Liver (tissue), 3 donors: ENCODE measurements at regions not wholly inside any gene's neighbourhood (a gene's known extent, or its start where the extent isn't known, plus 50 kb on each side); places are given as distances from the start of the nearest gene placed in this dataset.

Experiments
- FOXA2 ChIP-seq: IDR thresholded peaks from 2 replicates; pipeline ENCODE4 v1.6.1; 2016; ENCODE audit warnings: antibody characterized with exemption
- JUND ChIP-seq, 2 donors: IDR thresholded peaks; 2 replicates each; pipeline ENCODE4 v1.6.1; 2016; ENCODE audit warnings: antibody characterized with exemption in 2 of 2
- RAD21 ChIP-seq, 2 donors: IDR thresholded peaks; 2 replicates each; pipeline ENCODE4 v1.6.1; 2016; ENCODE audit warnings: antibody characterized with exemption in 2 of 2, mild to moderate bottlenecking in 2 of 2
- TAF1 ChIP-seq: conservative IDR thresholded peaks from 2 replicates; pipeline ENCODE4 v1.6.1; 2016; ENCODE audit warnings: antibody characterized with exemption, mild to moderate bottlenecking
- YY1 ChIP-seq: IDR thresholded peaks from 2 replicates; pipeline ENCODE4 v1.6.1; 2016; ENCODE audit warnings: antibody characterized with exemption, mild to moderate bottlenecking
- TF ChIP-seq, protein P1 (sequence below): fragments of 150-350 bp; IDR thresholded peaks from 2 replicates; pipeline ENCODE4 v1.5.1; 2017; ENCODE audit warnings: improper control_type of control experiment, low read depth, low read length; ENCODE audit not compliant: missing input control
- TF ChIP-seq, protein P2 (sequence below): IDR thresholded peaks from 2 replicates; pipeline ENCODE4 v1.6.1; 2016; ENCODE audit warnings: antibody characterized with exemption
- TF ChIP-seq, protein P3 (sequence below): IDR thresholded peaks from 2 replicates; pipeline ENCODE4 v1.6.1; 2016; ENCODE audit warnings: antibody characterized with exemption, mild to moderate bottlenecking
- TF ChIP-seq, protein P4 (sequence below): IDR thresholded peaks from 2 replicates; pipeline ENCODE4 v1.6.1; 2016; ENCODE audit warnings: antibody characterized with exemption
- donor health status: healthy.
- donor health status: healthy.

DNA sequence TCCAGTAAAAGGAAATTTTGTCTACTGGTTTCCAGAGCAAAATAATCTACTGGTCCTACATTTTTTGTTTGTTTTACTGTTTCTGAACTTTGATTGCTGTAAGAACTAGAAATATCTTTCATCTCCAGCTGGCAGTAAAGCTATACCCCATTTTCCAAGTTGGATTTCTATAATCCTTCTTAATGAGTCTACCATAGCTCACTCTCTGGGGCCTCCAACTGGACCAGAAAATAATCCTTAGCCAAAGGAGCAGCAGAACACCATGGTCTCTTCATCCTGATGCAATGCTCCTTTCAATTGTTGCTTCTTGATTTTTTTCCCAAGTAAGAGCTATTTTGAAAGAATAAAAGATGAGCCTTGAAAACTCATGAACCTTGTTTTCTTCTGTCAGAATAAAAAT lies 110.0 kb upstream of the COL11A1 start:
- TF ChIP-seq, protein P1, sequence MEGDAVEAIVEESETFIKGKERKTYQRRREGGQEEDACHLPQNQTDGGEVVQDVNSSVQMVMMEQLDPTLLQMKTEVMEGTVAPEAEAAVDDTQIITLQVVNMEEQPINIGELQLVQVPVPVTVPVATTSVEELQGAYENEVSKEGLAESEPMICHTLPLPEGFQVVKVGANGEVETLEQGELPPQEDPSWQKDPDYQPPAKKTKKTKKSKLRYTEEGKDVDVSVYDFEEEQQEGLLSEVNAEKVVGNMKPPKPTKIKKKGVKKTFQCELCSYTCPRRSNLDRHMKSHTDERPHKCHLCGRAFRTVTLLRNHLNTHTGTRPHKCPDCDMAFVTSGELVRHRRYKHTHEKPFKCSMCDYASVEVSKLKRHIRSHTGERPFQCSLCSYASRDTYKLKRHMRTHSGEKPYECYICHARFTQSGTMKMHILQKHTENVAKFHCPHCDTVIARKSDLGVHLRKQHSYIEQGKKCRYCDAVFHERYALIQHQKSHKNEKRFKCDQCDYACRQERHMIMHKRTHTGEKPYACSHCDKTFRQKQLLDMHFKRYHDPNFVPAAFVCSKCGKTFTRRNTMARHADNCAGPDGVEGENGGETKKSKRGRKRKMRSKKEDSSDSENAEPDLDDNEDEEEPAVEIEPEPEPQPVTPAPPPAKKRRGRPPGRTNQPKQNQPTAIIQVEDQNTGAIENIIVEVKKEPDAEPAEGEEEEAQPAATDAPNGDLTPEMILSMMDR = no peak
- TF ChIP-seq, protein P2, sequence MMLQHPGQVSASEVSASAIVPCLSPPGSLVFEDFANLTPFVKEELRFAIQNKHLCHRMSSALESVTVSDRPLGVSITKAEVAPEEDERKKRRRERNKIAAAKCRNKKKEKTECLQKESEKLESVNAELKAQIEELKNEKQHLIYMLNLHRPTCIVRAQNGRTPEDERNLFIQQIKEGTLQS = no peak
- TF ChIP-seq JUND (IDR thresholded peaks at IDR 0.05) (no peak), YY1 (no peak), TAF1 (no peak), RAD21 (IDR thresholded peaks at IDR 0.05) (no peak), FOXA2 (no peak)
- TF ChIP-seq, protein P3, sequence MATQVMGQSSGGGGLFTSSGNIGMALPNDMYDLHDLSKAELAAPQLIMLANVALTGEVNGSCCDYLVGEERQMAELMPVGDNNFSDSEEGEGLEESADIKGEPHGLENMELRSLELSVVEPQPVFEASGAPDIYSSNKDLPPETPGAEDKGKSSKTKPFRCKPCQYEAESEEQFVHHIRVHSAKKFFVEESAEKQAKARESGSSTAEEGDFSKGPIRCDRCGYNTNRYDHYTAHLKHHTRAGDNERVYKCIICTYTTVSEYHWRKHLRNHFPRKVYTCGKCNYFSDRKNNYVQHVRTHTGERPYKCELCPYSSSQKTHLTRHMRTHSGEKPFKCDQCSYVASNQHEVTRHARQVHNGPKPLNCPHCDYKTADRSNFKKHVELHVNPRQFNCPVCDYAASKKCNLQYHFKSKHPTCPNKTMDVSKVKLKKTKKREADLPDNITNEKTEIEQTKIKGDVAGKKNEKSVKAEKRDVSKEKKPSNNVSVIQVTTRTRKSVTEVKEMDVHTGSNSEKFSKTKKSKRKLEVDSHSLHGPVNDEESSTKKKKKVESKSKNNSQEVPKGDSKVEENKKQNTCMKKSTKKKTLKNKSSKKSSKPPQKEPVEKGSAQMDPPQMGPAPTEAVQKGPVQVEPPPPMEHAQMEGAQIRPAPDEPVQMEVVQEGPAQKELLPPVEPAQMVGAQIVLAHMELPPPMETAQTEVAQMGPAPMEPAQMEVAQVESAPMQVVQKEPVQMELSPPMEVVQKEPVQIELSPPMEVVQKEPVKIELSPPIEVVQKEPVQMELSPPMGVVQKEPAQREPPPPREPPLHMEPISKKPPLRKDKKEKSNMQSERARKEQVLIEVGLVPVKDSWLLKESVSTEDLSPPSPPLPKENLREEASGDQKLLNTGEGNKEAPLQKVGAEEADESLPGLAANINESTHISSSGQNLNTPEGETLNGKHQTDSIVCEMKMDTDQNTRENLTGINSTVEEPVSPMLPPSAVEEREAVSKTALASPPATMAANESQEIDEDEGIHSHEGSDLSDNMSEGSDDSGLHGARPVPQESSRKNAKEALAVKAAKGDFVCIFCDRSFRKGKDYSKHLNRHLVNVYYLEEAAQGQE = no peak
- TF ChIP-seq, protein P4, sequence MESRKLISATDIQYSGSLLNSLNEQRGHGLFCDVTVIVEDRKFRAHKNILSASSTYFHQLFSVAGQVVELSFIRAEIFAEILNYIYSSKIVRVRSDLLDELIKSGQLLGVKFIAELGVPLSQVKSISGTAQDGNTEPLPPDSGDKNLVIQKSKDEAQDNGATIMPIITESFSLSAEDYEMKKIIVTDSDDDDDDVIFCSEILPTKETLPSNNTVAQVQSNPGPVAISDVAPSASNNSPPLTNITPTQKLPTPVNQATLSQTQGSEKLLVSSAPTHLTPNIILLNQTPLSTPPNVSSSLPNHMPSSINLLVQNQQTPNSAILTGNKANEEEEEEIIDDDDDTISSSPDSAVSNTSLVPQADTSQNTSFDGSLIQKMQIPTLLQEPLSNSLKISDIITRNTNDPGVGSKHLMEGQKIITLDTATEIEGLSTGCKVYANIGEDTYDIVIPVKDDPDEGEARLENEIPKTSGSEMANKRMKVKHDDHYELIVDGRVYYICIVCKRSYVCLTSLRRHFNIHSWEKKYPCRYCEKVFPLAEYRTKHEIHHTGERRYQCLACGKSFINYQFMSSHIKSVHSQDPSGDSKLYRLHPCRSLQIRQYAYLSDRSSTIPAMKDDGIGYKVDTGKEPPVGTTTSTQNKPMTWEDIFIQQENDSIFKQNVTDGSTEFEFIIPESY = no peak
